A673 (cell line): ENCODE measurements at regions not wholly inside any gene's neighbourhood (a gene's known extent, or its start where the extent isn't known, plus 50 kb on each side); places are given as distances from the start of the nearest gene placed in this dataset.

ENCODE experiments used
- BruUV-seq: library from RNA; stranded (reverse); fragments of 400-500 nt; replicated peaks from 2 replicates; lab custom pipeline; 2021; lab: Mats Ljungman, UMichigan
- CTCF ChIA-PET: fragments of 300-600 bp; sonication (Branson Sonifier 250); formaldehyde crosslinking; loops from one replicate; lab custom pipeline; 2022; ENCODE audit warnings: antibody characterized with exemption; lab: Charles Lee
- POLR2A ChIA-PET: fragments of 300-600 bp; sonication (Branson Sonifier 250); formaldehyde crosslinking; loops from one replicate; lab custom pipeline; 2022; ENCODE audit warnings: antibody characterized with exemption; ENCODE audit not compliant: low non-redundant PET; lab: Charles Lee
- DNase-seq: peaks from one replicate; pipeline ENCODE4 v3.0.0-alpha.2; 2015; ENCODE audit warnings: low spot score
- H3K27ac ChIP-seq: fragments of 200-600 bp; sonication (generic); 2 replicates; pipeline ENCODE4 v1.5.1; 2016; ENCODE audit warnings: mixed run types, low read depth, mild to moderate bottlenecking, mixed read lengths, antibody characterized with exemption, low read length; ENCODE audit not compliant: poor library complexity, severe bottlenecking
- H3K27me3 ChIP-seq: fragments of 200-600 bp; sonication (generic); replicated peaks from 2 replicates; pipeline ENCODE4 v1.6.1; 2017; ENCODE audit warnings: mixed run types, low read depth, mild to moderate bottlenecking, mixed read lengths, antibody characterized with exemption, low read length; ENCODE audit not compliant: insufficient read depth, poor library complexity
- H3K36me3 ChIP-seq: fragments of 200-600 bp; sonication (generic); 2 replicates; pipeline ENCODE4 v1.6.1; 2016; ENCODE audit warnings: mixed run types, mild to moderate bottlenecking, mixed read lengths, antibody characterized with exemption, low read length; ENCODE audit not compliant: insufficient read depth, poor library complexity, severe bottlenecking
- H3K4me1 ChIP-seq: fragments of 200-600 bp; sonication (generic); 2 replicates; pipeline ENCODE4 v1.6.1; 2017; ENCODE audit warnings: mixed run types, mild to moderate bottlenecking, mixed read lengths, antibody characterized with exemption, low read length; ENCODE audit not compliant: insufficient read depth, poor library complexity, severe bottlenecking
- H3K4me3 ChIP-seq: fragments of 200-600 bp; sonication (generic); 2 replicates; pipeline ENCODE4 v1.5.1; 2016; ENCODE audit warnings: low read depth, mixed run types, mild to moderate bottlenecking, mixed read lengths, low read length; ENCODE audit not compliant: poor library complexity, severe bottlenecking
- H3K9me3 ChIP-seq: fragments of 200-600 bp; sonication (generic); 2 replicates; pipeline ENCODE4 v1.6.1; 2016; ENCODE audit warnings: mixed run types, low read depth, mild to moderate bottlenecking, mixed read lengths, antibody characterized with exemption, low read length; ENCODE audit not compliant: poor library complexity, severe bottlenecking
- CTCF ChIP-seq: fragments of 300-800, 200-600 bp; sonication (generic); conservative IDR thresholded peaks from 2 replicates; pipeline ENCODE4 v1.5.1; 2017; ENCODE audit warnings: low read depth, mild to moderate bottlenecking, antibody characterized with exemption, low read length, moderate library complexity, mixed read lengths
- EZH2 ChIP-seq: fragments of 200-600 bp; sonication (generic); IDR thresholded peaks from 2 replicates; pipeline ENCODE4 v1.6.1; 2017; ENCODE audit warnings: borderline replicate concordance, low read depth, mild to moderate bottlenecking, mixed read lengths, antibody characterized with exemption, low read length; ENCODE audit not compliant: poor library complexity, severe bottlenecking
- intact Hi-C: fragments of 100-400 bp; cut with micrococcal nuclease; formaldehyde crosslinking; loops from one replicate; pipeline ENCODE4 v1.10.0; 2022; ENCODE audit not compliant: unreplicated experiment

GRCh38 chr9:16348531-16348930 is 521.9 kb downstream of the BNC2 start:
- Histone ChIP-seq H3K27me3 (no peaks in the 10 kb centered on the region), H3K9me3 (no peaks in the 10 kb centered on the region), H3K36me3 (no peaks in the 10 kb centered on the region), H3K4me1 (no peaks in the 10 kb centered on the region), H3K4me3 (no peak overlapping the region), H3K27ac (no peak overlapping the region)
- ChIA-PET CTCF (no interaction called here), POLR2A (no interaction called here)
- no TSS peak for BruUV-seq
- TF ChIP-seq EZH2 (no peak), CTCF (no peak)
- DNase-seq = no peak
- intact Hi-C loops = no loop called here

- Histone ChIP-seq H3K4me1 (no peaks in the 10 kb centered on the region), H3K9me3 (no peaks in the 10 kb centered on the region), H3K4me3 (no peak overlapping the region), H3K27me3 (no peaks in the 10 kb centered on the region), H3K36me3 (no peaks in the 10 kb centered on the region), H3K27ac (no peak overlapping the region)
- no peak for DNase-seq
- no TSS peak for BruUV-seq
- intact Hi-C loops = no loop called here
- ChIA-PET POLR2A (no interaction called here), CTCF (no interaction called here)
- TF ChIP-seq EZH2 (no peak), CTCF (no peak)
Observed at GRCh38 chr9:16352251-16352650, 518.2 kb downstream of the BNC2 start.

- Histone ChIP-seq H3K9me3 (no peaks in the 10 kb centered on the region), H3K27ac (no peak overlapping the region), H3K27me3 (no peaks in the 10 kb centered on the region), H3K36me3 (no peaks in the 10 kb centered on the region), H3K4me1 (no peaks in the 10 kb centered on the region), H3K4me3 (no peak overlapping the region)
- TF ChIP-seq CTCF (no peak), EZH2 (no peak)
- ChIA-PET CTCF (interaction anchor here (0.5 kb wide), 1 partner anchor 234 kb away, joined by 3 read pairs; no protein-coding TSS in a partner anchor), POLR2A (no interaction called here)
- BruUV-seq = no TSS peak
- intact Hi-C loops = no loop called here
- DNase-seq = no peak
Observed at GRCh38 chr9:16352791-16353401, 517.6 kb downstream of the BNC2 start.
